ENCODE measurements at regions not wholly inside any gene's neighbourhood (a gene's known extent, or its start where the extent isn't known, plus 50 kb on each side); places are given as distances from the start of the nearest gene placed in this dataset.

GRCh38 chr3:188002626-188003138, 151.3 kb upstream of the LPP start:
- TF ChIP-seq, protein P1, sequence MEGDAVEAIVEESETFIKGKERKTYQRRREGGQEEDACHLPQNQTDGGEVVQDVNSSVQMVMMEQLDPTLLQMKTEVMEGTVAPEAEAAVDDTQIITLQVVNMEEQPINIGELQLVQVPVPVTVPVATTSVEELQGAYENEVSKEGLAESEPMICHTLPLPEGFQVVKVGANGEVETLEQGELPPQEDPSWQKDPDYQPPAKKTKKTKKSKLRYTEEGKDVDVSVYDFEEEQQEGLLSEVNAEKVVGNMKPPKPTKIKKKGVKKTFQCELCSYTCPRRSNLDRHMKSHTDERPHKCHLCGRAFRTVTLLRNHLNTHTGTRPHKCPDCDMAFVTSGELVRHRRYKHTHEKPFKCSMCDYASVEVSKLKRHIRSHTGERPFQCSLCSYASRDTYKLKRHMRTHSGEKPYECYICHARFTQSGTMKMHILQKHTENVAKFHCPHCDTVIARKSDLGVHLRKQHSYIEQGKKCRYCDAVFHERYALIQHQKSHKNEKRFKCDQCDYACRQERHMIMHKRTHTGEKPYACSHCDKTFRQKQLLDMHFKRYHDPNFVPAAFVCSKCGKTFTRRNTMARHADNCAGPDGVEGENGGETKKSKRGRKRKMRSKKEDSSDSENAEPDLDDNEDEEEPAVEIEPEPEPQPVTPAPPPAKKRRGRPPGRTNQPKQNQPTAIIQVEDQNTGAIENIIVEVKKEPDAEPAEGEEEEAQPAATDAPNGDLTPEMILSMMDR (IDR thresholded peaks at IDR 0.05; ENCODE audit: partially characterized antibody, unreplicated experiment): no peak
- Mint-ChIP-seq H3K27ac (ENCODE audit: unreplicated experiment) (no peak overlapping the region), H3K4me3 (ENCODE audit: unreplicated experiment) (no peak overlapping the region), H3K4me1 (ENCODE audit: low read depth, unreplicated experiment) (peaks cover 15% of the 10 kb centered on the region), H3K9me3 (ENCODE audit: unreplicated experiment) (no peaks in the 10 kb centered on the region), H3K36me3 (ENCODE audit: unreplicated experiment) (no peaks in the 10 kb centered on the region), H3K27me3 (ENCODE audit: unreplicated experiment) (peaks cover 2% of the 10 kb centered on the region)
- DNase-seq: no peak

DNA sequence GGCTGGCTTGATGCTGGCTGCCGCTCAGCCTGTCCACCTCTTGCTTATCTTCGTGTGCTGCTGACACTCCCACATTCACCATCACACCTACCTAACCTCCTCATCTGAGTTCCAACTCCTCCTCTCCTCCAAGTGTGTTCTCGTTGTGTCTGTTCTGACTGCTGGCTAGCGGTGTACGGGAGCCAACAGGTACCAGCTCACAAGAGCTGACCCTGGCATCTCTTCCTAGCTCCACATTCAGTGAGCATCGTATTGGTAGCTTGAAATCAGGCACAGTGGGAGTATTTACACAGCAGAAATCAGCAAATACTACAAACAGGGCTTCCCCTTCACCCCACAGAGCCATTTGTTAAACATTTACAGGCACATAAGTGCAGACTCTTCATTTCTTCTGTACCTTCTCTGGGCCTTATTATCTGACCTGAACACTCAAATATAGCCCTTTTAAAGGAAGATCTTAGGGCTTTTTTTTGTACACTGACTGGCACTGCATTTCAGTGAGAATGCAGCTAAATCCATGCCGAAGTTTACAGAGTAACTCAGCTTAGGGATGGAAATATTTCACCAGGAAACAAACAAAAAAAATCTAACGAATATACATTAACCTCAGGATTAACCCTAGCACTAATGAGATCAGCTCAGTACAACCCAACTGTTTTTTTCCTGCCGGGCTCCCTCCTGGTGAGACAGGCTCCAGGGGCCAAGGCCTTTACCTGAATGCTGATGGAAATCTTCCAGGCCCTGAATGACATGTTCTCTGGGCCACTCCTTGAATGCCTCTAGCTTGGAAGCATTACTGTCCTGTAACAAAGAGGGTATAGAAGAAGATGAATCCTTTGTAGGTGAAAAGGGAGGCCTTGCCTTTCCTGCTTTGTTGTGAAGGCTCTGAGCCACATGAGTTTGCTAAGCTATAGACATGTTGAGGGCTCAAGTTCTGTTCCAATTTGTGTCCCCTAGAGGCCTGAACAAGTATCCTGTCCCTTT, 150.5 kb upstream of the LPP start:
- Mint-ChIP-seq H3K27me3 (ENCODE audit: unreplicated experiment) (peaks cover under 1% of the 10 kb centered on the region), H3K36me3 (ENCODE audit: unreplicated experiment) (no peaks in the 10 kb centered on the region), H3K27ac (ENCODE audit: unreplicated experiment) (no peak overlapping the region), H3K4me3 (ENCODE audit: unreplicated experiment) (no peak overlapping the region), H3K9me3 (ENCODE audit: unreplicated experiment) (no peaks in the 10 kb centered on the region), H3K4me1 (ENCODE audit: low read depth, unreplicated experiment) (peaks cover 14% of the 10 kb centered on the region)
- DNase-seq: no peak
- TF ChIP-seq, protein P1 (IDR thresholded peaks at IDR 0.05; ENCODE audit: partially characterized antibody, unreplicated experiment): no peak

GRCh38 chr3:188006726-188007393, 147.1 kb upstream of the LPP start:
- peak; percentile 33 for DNase-seq
- Mint-ChIP-seq H3K27me3 (ENCODE audit: unreplicated experiment) (no peaks in the 10 kb centered on the region), H3K4me3 (ENCODE audit: unreplicated experiment) (no peak overlapping the region), H3K9me3 (ENCODE audit: unreplicated experiment) (no peaks in the 10 kb centered on the region), H3K4me1 (ENCODE audit: low read depth, unreplicated experiment) (peaks cover 5% of the 10 kb centered on the region), H3K36me3 (ENCODE audit: unreplicated experiment) (peaks cover 10% of the 10 kb centered on the region), H3K27ac (ENCODE audit: unreplicated experiment) (peak overlapping the region; percentile 56)
- TF ChIP-seq, protein P1 (IDR thresholded peaks at IDR 0.05; ENCODE audit: partially characterized antibody, unreplicated experiment): no peak

DNA sequence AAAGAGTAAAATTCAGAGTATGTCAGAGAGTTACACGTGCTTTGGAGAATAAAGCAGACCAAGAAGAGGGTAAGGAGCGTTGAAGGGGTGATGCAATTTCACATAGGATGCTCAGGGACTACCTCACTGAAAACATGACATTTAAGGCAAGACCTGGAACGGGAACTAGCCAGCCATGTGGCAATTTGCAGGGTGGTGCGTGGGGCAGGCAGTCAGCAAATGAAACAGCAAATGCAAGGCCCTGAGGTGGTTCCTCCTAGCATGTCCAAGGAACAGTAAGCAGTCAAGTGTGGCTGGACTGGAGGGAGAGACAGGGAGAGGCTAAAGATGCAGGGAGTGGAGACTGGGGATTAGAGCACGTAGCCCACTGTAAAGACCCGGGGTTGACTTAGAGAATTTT, 146.1 kb upstream of the LPP start:
- no peaks in the 10 kb centered on the region for H3K9me3 Mint-ChIP-seq (ENCODE audit: unreplicated experiment)
- no peak overlapping the region for H3K27ac Mint-ChIP-seq (ENCODE audit: unreplicated experiment)
- TF ChIP-seq, protein P1 (IDR thresholded peaks at IDR 0.05; ENCODE audit: partially characterized antibody, unreplicated experiment): no peak
- peaks cover 5% of the 10 kb centered on the region for H3K4me1 Mint-ChIP-seq (ENCODE audit: low read depth, unreplicated experiment)
- H3K27me3 Mint-ChIP-seq (ENCODE audit: unreplicated experiment): no peaks in the 10 kb centered on the region
- H3K36me3 Mint-ChIP-seq (ENCODE audit: unreplicated experiment): peaks cover 10% of the 10 kb centered on the region
- H3K4me3 Mint-ChIP-seq (ENCODE audit: unreplicated experiment): no peak overlapping the region
- DNase-seq: no peak

All from glutamatergic neuron (in vitro differentiated cells).